ENCODE measurements at regions not wholly inside any gene's neighbourhood (a gene's known extent, or its start where the extent isn't known, plus 50 kb on each side); places are given as distances from the start of the nearest gene placed in this dataset.

DNA sequence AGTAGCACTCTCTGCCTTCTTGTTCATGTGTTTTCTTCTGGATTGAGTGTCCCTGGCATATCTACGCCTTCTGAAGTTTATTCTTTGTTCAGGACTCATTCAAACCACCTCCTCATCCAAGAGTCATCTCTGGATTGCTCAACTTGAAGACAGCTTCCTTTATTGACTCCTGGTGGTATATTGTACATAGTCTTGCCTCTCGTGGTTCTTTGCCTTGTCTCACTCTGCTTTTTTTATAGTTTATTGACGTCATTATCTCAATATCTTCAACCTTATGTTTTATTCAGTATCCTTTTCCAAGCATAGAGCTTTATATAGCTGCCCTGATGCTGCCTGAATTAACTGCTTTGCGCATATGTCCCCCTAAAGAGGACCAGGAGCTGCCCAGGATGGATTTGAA, 161.7 kb downstream of the INSIG2 start:
- no peaks in the 10 kb centered on the region for H3K4me1 Mint-ChIP-seq (ENCODE audit: low read depth, unreplicated experiment)

DNA sequence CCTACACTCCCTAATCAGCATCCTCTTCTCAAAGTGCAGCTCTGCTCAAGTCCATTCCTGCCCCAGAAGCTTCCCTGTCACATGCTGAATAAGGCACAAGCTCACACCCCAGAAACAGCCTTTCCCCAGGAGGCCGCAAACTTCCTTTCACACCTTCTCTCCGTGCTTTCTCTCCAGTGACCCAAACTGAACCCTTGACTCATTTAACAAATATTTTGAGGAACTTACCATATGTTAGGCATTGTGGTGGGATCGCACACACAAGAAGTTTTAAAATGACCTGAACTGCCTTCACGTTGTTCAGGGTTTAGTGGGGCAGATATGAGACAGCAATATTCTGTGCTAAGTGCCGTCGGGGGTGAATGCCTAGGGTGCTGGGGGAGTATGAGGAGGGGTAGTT, 161.3 kb downstream of the INSIG2 start:
- Mint-ChIP-seq H3K27me3 (ENCODE audit: unreplicated experiment) (no peaks in the 10 kb centered on the region), H3K9me3 (ENCODE audit: unreplicated experiment) (peaks cover 2% of the 10 kb centered on the region), H3K4me3 (ENCODE audit: unreplicated experiment) (no peak overlapping the region), H3K27ac (ENCODE audit: unreplicated experiment) (no peak overlapping the region), H3K36me3 (ENCODE audit: unreplicated experiment) (no peaks in the 10 kb centered on the region), H3K4me1 (ENCODE audit: low read depth, unreplicated experiment) (no peaks in the 10 kb centered on the region)
- DNase-seq: no peak
- TF ChIP-seq, protein P1, sequence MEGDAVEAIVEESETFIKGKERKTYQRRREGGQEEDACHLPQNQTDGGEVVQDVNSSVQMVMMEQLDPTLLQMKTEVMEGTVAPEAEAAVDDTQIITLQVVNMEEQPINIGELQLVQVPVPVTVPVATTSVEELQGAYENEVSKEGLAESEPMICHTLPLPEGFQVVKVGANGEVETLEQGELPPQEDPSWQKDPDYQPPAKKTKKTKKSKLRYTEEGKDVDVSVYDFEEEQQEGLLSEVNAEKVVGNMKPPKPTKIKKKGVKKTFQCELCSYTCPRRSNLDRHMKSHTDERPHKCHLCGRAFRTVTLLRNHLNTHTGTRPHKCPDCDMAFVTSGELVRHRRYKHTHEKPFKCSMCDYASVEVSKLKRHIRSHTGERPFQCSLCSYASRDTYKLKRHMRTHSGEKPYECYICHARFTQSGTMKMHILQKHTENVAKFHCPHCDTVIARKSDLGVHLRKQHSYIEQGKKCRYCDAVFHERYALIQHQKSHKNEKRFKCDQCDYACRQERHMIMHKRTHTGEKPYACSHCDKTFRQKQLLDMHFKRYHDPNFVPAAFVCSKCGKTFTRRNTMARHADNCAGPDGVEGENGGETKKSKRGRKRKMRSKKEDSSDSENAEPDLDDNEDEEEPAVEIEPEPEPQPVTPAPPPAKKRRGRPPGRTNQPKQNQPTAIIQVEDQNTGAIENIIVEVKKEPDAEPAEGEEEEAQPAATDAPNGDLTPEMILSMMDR (IDR thresholded peaks at IDR 0.05; ENCODE audit: partially characterized antibody, unreplicated experiment): no peak

More for the DNA sequence above, 161.7 kb downstream of the INSIG2 start:
- Mint-ChIP-seq H3K27me3 (ENCODE audit: unreplicated experiment) (no peaks in the 10 kb centered on the region), H3K9me3 (ENCODE audit: unreplicated experiment) (peaks cover 2% of the 10 kb centered on the region), H3K4me3 (ENCODE audit: unreplicated experiment) (no peak overlapping the region), H3K27ac (ENCODE audit: unreplicated experiment) (no peak overlapping the region), H3K36me3 (ENCODE audit: unreplicated experiment) (no peaks in the 10 kb centered on the region)
- no peak for DNase-seq
- TF ChIP-seq, protein P1 (IDR thresholded peaks at IDR 0.05; ENCODE audit: partially characterized antibody, unreplicated experiment): no peak

DNA sequence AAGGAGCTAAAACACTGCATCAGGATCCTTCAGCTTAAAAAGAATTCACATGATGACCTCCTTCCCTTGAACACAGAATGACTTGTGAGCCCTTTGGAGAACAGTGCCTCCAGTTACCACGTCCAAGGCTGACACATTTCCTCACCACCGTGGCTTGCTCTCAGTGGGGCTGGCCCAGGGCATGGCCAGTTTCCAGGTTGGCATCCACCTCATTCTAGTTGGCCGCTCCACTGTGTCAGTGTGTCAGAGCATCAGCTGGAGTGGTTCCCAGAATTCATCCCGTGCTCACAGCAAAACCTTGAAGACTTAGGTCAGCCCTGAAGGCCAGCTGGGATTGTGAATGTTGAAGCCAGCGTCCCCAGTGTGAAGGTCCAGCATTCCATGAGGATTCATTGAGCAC, 158.5 kb downstream of the INSIG2 start:
- Mint-ChIP-seq H3K4me1 (ENCODE audit: low read depth, unreplicated experiment) (no peaks in the 10 kb centered on the region), H3K36me3 (ENCODE audit: unreplicated experiment) (peaks cover 5% of the 10 kb centered on the region), H3K27me3 (ENCODE audit: unreplicated experiment) (no peaks in the 10 kb centered on the region), H3K27ac (ENCODE audit: unreplicated experiment) (no peak overlapping the region), H3K9me3 (ENCODE audit: unreplicated experiment) (peaks cover 2% of the 10 kb centered on the region), H3K4me3 (ENCODE audit: unreplicated experiment) (no peak overlapping the region)
- no peak for DNase-seq
- TF ChIP-seq, protein P1 (IDR thresholded peaks at IDR 0.05; ENCODE audit: partially characterized antibody, unreplicated experiment): no peak

DNA sequence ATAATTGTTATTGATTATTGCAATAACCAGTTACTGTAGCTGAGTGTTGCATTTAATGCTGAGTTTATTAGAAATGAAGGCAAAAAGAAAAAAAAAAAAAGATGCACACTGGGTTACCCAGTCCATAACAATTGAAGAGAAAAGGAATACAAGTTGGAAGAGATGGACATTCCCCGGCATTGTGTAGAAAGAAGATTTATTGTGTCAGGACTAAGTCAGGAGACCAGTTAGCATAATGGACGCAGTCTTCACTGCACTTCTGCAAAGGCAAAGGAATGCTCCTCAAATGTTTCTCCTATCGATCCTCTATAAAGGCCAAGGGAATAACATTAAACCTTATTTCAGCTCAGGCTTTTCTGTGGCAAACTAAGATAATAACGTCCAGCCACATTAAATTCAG, 157.8 kb downstream of the INSIG2 start:
- peaks cover 5% of the 10 kb centered on the region for H3K36me3 Mint-ChIP-seq (ENCODE audit: unreplicated experiment)
- TF ChIP-seq, protein P1 (IDR thresholded peaks at IDR 0.05; ENCODE audit: partially characterized antibody, unreplicated experiment): no peak
- H3K4me3 Mint-ChIP-seq (ENCODE audit: unreplicated experiment): no peak overlapping the region
- no peaks in the 10 kb centered on the region for H3K27me3 Mint-ChIP-seq (ENCODE audit: unreplicated experiment)
- DNase-seq: no peak
- H3K4me1 Mint-ChIP-seq (ENCODE audit: low read depth, unreplicated experiment): no peaks in the 10 kb centered on the region
- H3K9me3 Mint-ChIP-seq (ENCODE audit: unreplicated experiment): peaks cover 2% of the 10 kb centered on the region
- no peak overlapping the region for H3K27ac Mint-ChIP-seq (ENCODE audit: unreplicated experiment)

DNA sequence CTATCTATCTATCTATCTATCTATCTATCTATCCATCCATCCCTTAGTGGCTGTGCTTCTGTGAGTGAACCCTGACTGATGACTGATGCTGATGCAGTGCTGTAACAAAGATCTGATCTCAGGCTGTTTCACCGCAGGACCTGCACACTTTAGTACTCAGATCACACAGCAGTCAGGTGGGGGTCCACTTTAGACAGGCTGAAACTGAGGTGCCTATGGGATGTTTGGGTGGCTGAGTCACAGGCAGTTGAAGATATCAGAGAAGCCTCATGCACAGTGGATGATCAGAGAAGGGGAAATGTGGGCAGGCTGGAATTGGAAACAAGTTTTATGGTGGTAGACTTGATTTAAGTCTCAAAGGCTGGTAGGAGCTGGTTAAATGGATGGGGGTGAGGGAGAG, 156.4 kb downstream of the INSIG2 start:
- Mint-ChIP-seq H3K27me3 (ENCODE audit: unreplicated experiment) (no peaks in the 10 kb centered on the region), H3K36me3 (ENCODE audit: unreplicated experiment) (peaks cover 5% of the 10 kb centered on the region), H3K4me1 (ENCODE audit: low read depth, unreplicated experiment) (no peaks in the 10 kb centered on the region), H3K27ac (ENCODE audit: unreplicated experiment) (no peak overlapping the region), H3K9me3 (ENCODE audit: unreplicated experiment) (peaks cover 3% of the 10 kb centered on the region), H3K4me3 (ENCODE audit: unreplicated experiment) (no peak overlapping the region)
- TF ChIP-seq, protein P1 (IDR thresholded peaks at IDR 0.05; ENCODE audit: partially characterized antibody, unreplicated experiment): no peak
- DNase-seq: no peak
